HCT116 (cell line): ENCODE measurements at regions not wholly inside any gene's neighbourhood (a gene's known extent, or its start where the extent isn't known, plus 50 kb on each side); places are given as distances from the start of the nearest gene placed in this dataset.

Source experiments
- CTCF ChIP-seq, 3 experiments: fragments of 200-600 bp in 1 of 3; sonication (generic) in 1 of 3; IDR thresholded peaks in 2 of 3; conservative IDR thresholded peaks in 1 of 3; 2 replicates each; pipeline ENCODE4 v1.5.1; 2012 to 2017; ENCODE audit warnings: low read depth in 2 of 3, low read length in 2 of 3, antibody characterized with exemption in 1 of 3, borderline replicate concordance in 1 of 3, control low read depth in 1 of 3, mild to moderate bottlenecking in 1 of 3, mixed read lengths in 1 of 3, mixed run types in 1 of 3, moderate library complexity in 1 of 3; ENCODE audit not compliant: insufficient read depth in 1 of 3
- POLR2A ChIP-seq: IDR thresholded peaks from 2 replicates; pipeline ENCODE4 v1.7.0; 2011; ENCODE audit warnings: borderline replicate concordance; ENCODE audit not compliant: insufficient read depth, insufficient read length; ENCODE audit errors: extremely low read depth
- POLR2AphosphoS5 ChIP-seq: IDR thresholded peaks from 2 replicates; pipeline ENCODE4 v1.6.1; 2011; ENCODE audit warnings: mild to moderate bottlenecking, low read depth, low read length, moderate library complexity
- RAD21 ChIP-seq: IDR thresholded peaks from 2 replicates; pipeline ENCODE4 v1.6.1; 2012; ENCODE audit warnings: low read depth, mild to moderate bottlenecking

- TF ChIP-seq RAD21 (no peak), POLR2A (no peak), CTCF (IDR thresholded peaks at IDR 0.05 in 2 of 3, conservative IDR thresholded peaks at IDR 0.05 in 1 of 3; ENCODE audit: borderline replicate concordance in 1 of 3, insufficient read depth in 1 of 3, low read depth in 2 of 3, low read length in 2 of 3) (no peak), POLR2AphosphoS5 (no peak)
Measured at GRCh38 chr15:77786956-77787355, 154.2 kb upstream of the LINGO1 start.
